CD4-positive, alpha-beta T cell (primary cell): ENCODE measurements at regions not wholly inside any gene's neighbourhood (a gene's known extent, or its start where the extent isn't known, plus 50 kb on each side); places are given as distances from the start of the nearest gene placed in this dataset.

Source experiments
- ATAC-seq: fragments of 200-7000 bp; cut with Tn5 transposase; one replicate; pipeline ENCODE4 v1.10.0; 2022; ENCODE audit warnings: mild to moderate bottlenecking; ENCODE audit not compliant: poor library complexity
- CTCF ChIA-PET: fragments of 350-600 bp; sonication (Branson Sonifier 250); formaldehyde crosslinking; loops from one replicate; lab custom pipeline; 2021; ENCODE audit warnings: antibody characterized with exemption, inconsistent platforms; lab: Charles Lee
- POLR2A ChIA-PET: fragments of 350-600 bp; sonication (Branson Sonifier 250); formaldehyde crosslinking; loops from one replicate; lab custom pipeline; 2021; ENCODE audit warnings: antibody characterized with exemption, inconsistent platforms; lab: Charles Lee
- DNase-seq, 14 experiments: peaks; one replicate each; pipeline ENCODE4 v3.0.0-alpha.2; 2013 to 2020; ENCODE audit warnings: mixed read lengths in 2 of 14
- H3K27ac ChIP-seq, 2 donors: one replicate each; pipeline versions ENCODE4 v1.5.1 to v1.7.0; 2013; ENCODE audit warnings: low read length in 2 of 2, low read depth in 1 of 2, mild to moderate bottlenecking in 1 of 2
- H3K27me3 ChIP-seq, 2 experiments: 1 replicate in 1 of 2; 2 replicates in 1 of 2; pipeline versions ENCODE4 v1.6.1 to v1.7.0; 2013; ENCODE audit warnings: low read length in 2 of 2, control low read depth in 1 of 2, mild to moderate bottlenecking in 1 of 2, moderate library complexity in 1 of 2; ENCODE audit not compliant: insufficient read depth in 2 of 2, control insufficient read depth in 1 of 2
- H3K36me3 ChIP-seq: one replicate; pipeline ENCODE4 v1.6.1; 2013; ENCODE audit warnings: low read length, control low read depth; ENCODE audit not compliant: insufficient read depth
- H3K4me1 ChIP-seq: one replicate; pipeline ENCODE4 v1.6.1; 2013; ENCODE audit warnings: low read length, control low read depth; ENCODE audit not compliant: insufficient read depth
- H3K4me3 ChIP-seq: one replicate; pipeline ENCODE4 v1.5.1; 2013; ENCODE audit warnings: mild to moderate bottlenecking, low read length, moderate library complexity
- H3K9me3 ChIP-seq, 2 experiments: 1 replicate in 1 of 2; 2 replicates in 1 of 2; pipeline versions ENCODE4 v1.6.1 to v1.7.0; 2013; ENCODE audit warnings: low read length in 2 of 2, mild to moderate bottlenecking in 2 of 2, control low read depth in 1 of 2, moderate library complexity in 1 of 2; ENCODE audit not compliant: control insufficient read depth in 1 of 2, insufficient read depth in 1 of 2
- H3K27ac Mint-ChIP-seq: one replicate; pipeline ENCODE4 v1.8.0; 2020; ENCODE audit warnings: mixed read lengths
- H3K27me3 Mint-ChIP-seq: one replicate; pipeline ENCODE4 v1.8.0; 2021; ENCODE audit warnings: mixed read lengths
- H3K36me3 Mint-ChIP-seq: one replicate; pipeline ENCODE4 v1.8.0; 2021; ENCODE audit warnings: low read depth, mixed read lengths
- H3K4me1 Mint-ChIP-seq: one replicate; pipeline ENCODE4 v1.8.0; 2021; ENCODE audit warnings: low read depth, mixed read lengths
- H3K4me3 Mint-ChIP-seq: one replicate; pipeline ENCODE4 v1.8.0; 2020; ENCODE audit warnings: mild to moderate bottlenecking, mixed read lengths
- H3K9me3 Mint-ChIP-seq: one replicate; pipeline ENCODE4 v1.8.0; 2020; ENCODE audit warnings: mixed read lengths
- CTCF ChIP-seq: fragments of 200-600 bp; IDR thresholded peaks from one replicate; pipeline ENCODE4 v1.8.0; 2022; ENCODE audit warnings: antibody characterized with exemption, mild to moderate bottlenecking
- intact Hi-C, 2 experiments: fragments of 100-400 bp; cut with DNase I in 1 of 2; cut with micrococcal nuclease in 1 of 2; formaldehyde crosslinking; loops; one replicate each; pipeline versions ENCODE4 v1.15.1 to v1.9.0; 2023 to 2025; cut with DNase I, micrococcal nuclease

- DNase-seq, result no peak
- Mint-ChIP-seq H3K4me1 (no peaks in the 10 kb centered on the region), H3K27me3 (no peaks in the 10 kb centered on the region), H3K27ac (no peak overlapping the region), H3K4me3 (no peak overlapping the region), H3K9me3 (no peaks in the 10 kb centered on the region), H3K36me3 (no peaks in the 10 kb centered on the region)
- ChIA-PET POLR2A (no interaction called here), CTCF (no interaction called here)
- H3K27me3 ChIP-seq, result no peaks in the 10 kb centered on the region
- H3K36me3 ChIP-seq, result no peaks in the 10 kb centered on the region
- H3K27ac ChIP-seq, result no peak overlapping the region
- intact Hi-C loops, result no loop called here
- H3K4me3 ChIP-seq, result no peak overlapping the region
- ATAC-seq, result no peak
- no peak for TF ChIP-seq CTCF
- no peaks in the 10 kb centered on the region for H3K9me3 ChIP-seq
- no peaks in the 10 kb centered on the region for H3K4me1 ChIP-seq
Measured at GRCh38 chr6:14422061-14422460, 304.5 kb downstream of the CD83 start.

GRCh38 chr6:14422917-14423316, 305.3 kb downstream of the CD83 start:
- no peaks in the 10 kb centered on the region for H3K4me1 Mint-ChIP-seq

GRCh38 chr6:14423330-14423729, 305.8 kb downstream of the CD83 start:
- POLR2A ChIA-PET, result no interaction called here
- H3K27ac ChIP-seq, result no peak overlapping the region

More at GRCh38 chr6:14422917-14423316, 305.3 kb downstream of the CD83 start:
- Histone ChIP-seq H3K4me3 (no peak overlapping the region), H3K27ac (no peak overlapping the region), H3K4me1 (no peaks in the 10 kb centered on the region), H3K27me3 (no peaks in the 10 kb centered on the region), H3K36me3 (no peaks in the 10 kb centered on the region), H3K9me3 (no peaks in the 10 kb centered on the region)
- DNase-seq (no peak), ATAC-seq (no peak)
- no peak overlapping the region for H3K4me3 Mint-ChIP-seq
- H3K36me3 Mint-ChIP-seq, result no peaks in the 10 kb centered on the region
- intact Hi-C loops, result no loop called here
- no peak for TF ChIP-seq CTCF
- CTCF ChIA-PET, result no interaction called here
- no peaks in the 10 kb centered on the region for H3K27me3 Mint-ChIP-seq
- no peaks in the 10 kb centered on the region for H3K9me3 Mint-ChIP-seq
- POLR2A ChIA-PET, result no interaction called here
- no peak overlapping the region for H3K27ac Mint-ChIP-seq

More at GRCh38 chr6:14423330-14423729, 305.8 kb downstream of the CD83 start:
- Mint-ChIP-seq H3K27ac (no peak overlapping the region), H3K4me1 (no peaks in the 10 kb centered on the region), H3K4me3 (no peak overlapping the region), H3K27me3 (no peaks in the 10 kb centered on the region), H3K36me3 (no peaks in the 10 kb centered on the region), H3K9me3 (no peaks in the 10 kb centered on the region)
- DNase-seq, result no peak
- CTCF ChIA-PET, result no interaction called here
- ATAC-seq, result no peak
- Histone ChIP-seq H3K36me3 (no peaks in the 10 kb centered on the region), H3K4me1 (no peaks in the 10 kb centered on the region), H3K9me3 (no peaks in the 10 kb centered on the region), H3K27me3 (no peaks in the 10 kb centered on the region), H3K4me3 (no peak overlapping the region)
- no peak for TF ChIP-seq CTCF
- intact Hi-C loops, result no loop called here
